Naive thymus-derived CD8-positive, alpha-beta T cell (primary cell): ENCODE measurements at regions not wholly inside any gene's neighbourhood (a gene's known extent, or its start where the extent isn't known, plus 50 kb on each side); places are given as distances from the start of the nearest gene placed in this dataset.

ENCODE experiments used
- ATAC-seq, 2 donors: fragments of 150-1000 bp; cut with Tn5 transposase in 1 of 2; sonication (Bioruptor Pico), chemical (Tn5 transposase) in 1 of 2; 1 replicate in 1 of 2; 2 replicates in 1 of 2; pipeline ENCODE4 v1.10.0; 2021; ENCODE audit warnings: mild to moderate bottlenecking in 2 of 2, moderate library complexity in 2 of 2
- POLR2A ChIA-PET: fragments of 350-600 bp; sonication (Branson Sonifier 250); formaldehyde crosslinking; loops from one replicate; lab custom pipeline; 2021; ENCODE audit warnings: antibody characterized with exemption; lab: Charles Lee
- DNase-seq, 10 donors: peaks; one replicate each; pipeline versions ENCODE4 v3.0.0 to v3.0.0-alpha.2; 2020 to 2022
- H3K27ac Mint-ChIP-seq, 10 donors: one replicate each; pipeline ENCODE4 v1.8.0; 2020 to 2022; ENCODE audit warnings: mild to moderate bottlenecking in 10 of 10, mixed read lengths in 10 of 10, moderate library complexity in 4 of 10, inconsistent platforms in 1 of 10
- H3K27me3 Mint-ChIP-seq, 5 donors: one replicate each; pipeline ENCODE4 v1.8.0; 2021 to 2022; ENCODE audit warnings: mixed read lengths in 5 of 5
- H3K36me3 Mint-ChIP-seq, 3 donors: one replicate each; pipeline ENCODE4 v1.8.0; 2020 to 2022; ENCODE audit warnings: mixed read lengths in 3 of 3, mild to moderate bottlenecking in 2 of 3, inconsistent platforms in 1 of 3
- H3K4me1 Mint-ChIP-seq, 4 donors: one replicate each; pipeline ENCODE4 v1.8.0; 2021 to 2022; ENCODE audit warnings: mixed read lengths in 4 of 4
- H3K4me3 Mint-ChIP-seq, 10 donors: one replicate each; pipeline ENCODE4 v1.8.0; 2020 to 2022; ENCODE audit warnings: mild to moderate bottlenecking in 10 of 10, mixed read lengths in 10 of 10, moderate library complexity in 6 of 10, inconsistent platforms in 1 of 10
- H3K9me3 Mint-ChIP-seq, 9 donors: one replicate each; pipeline ENCODE4 v1.8.0; 2020 to 2022; ENCODE audit warnings: mixed read lengths in 9 of 9, mild to moderate bottlenecking in 3 of 9, inconsistent platforms in 1 of 9, moderate library complexity in 1 of 9

GRCh38 chr12:107355612-107356011 is 262.3 kb upstream of the CRY1 start:
- Mint-ChIP-seq H3K27me3 (no peaks in the 10 kb centered on the region), H3K36me3 (peaks cover 0 to 3% (median 2%) of the 10 kb centered on the region in 3 donors), H3K4me1 (peaks cover 48 to 77% (median 66%) of the 10 kb centered on the region in 4 donors), H3K4me3 (peak overlapping the region in 1 of 10 donors; percentile 43), H3K27ac (peak overlapping the region in 3 of 10 donors; percentile 4 to 49 (median 37)), H3K9me3 (no peaks in the 10 kb centered on the region)
- ATAC-seq = no peak
- DNase-seq = no peak
- POLR2A ChIA-PET = interaction anchor here (1.3 to 3.4 kb wide), 3 partner anchors 17 to 35 kb away, joined by 4 to 16 read pairs (median 6); no protein-coding TSS in a partner anchor

- H3K36me3 Mint-ChIP-seq = peaks cover 0 to 3% (median 2%) of the 10 kb centered on the region in 3 donors
- H3K27ac Mint-ChIP-seq = peak overlapping the region in 2 of 10 donors; percentile 6 to 14
- H3K4me1 Mint-ChIP-seq = peaks cover 48 to 79% (median 64%) of the 10 kb centered on the region in 4 donors
- ATAC-seq (no peak), DNase-seq (no peak)
- no peak overlapping the region for H3K4me3 Mint-ChIP-seq
- H3K9me3 Mint-ChIP-seq = no peaks in the 10 kb centered on the region
- H3K27me3 Mint-ChIP-seq = no peaks in the 10 kb centered on the region
- POLR2A ChIA-PET = interaction anchor here (0.9 to 3.4 kb wide), 4 partner anchors 8 to 36 kb away, joined by 3 to 16 read pairs (median 4); no protein-coding TSS in a partner anchor
Measured at GRCh38 chr12:107356266-107356936, 263.1 kb upstream of the CRY1 start.

- Mint-ChIP-seq H3K9me3 (no peaks in the 10 kb centered on the region), H3K27me3 (no peaks in the 10 kb centered on the region), H3K4me1 (peaks cover 49 to 79% (median 64%) of the 10 kb centered on the region in 4 donors), H3K27ac (peak overlapping the region in 1 of 10 donors; percentile 14), H3K36me3 (peaks cover 0 to 3% (median 2%) of the 10 kb centered on the region in 3 donors), H3K4me3 (no peak overlapping the region)
- POLR2A ChIA-PET = interaction anchor here (0.9 to 3.4 kb wide), 3 partner anchors 8 to 36 kb away, joined by 3 to 16 read pairs (median 4); no protein-coding TSS in a partner anchor
- ATAC-seq (no peak), DNase-seq (no peak)
Measured at GRCh38 chr12:107356937-107357295, 263.6 kb upstream of the CRY1 start.

- POLR2A ChIA-PET = no interaction called here
- Mint-ChIP-seq H3K27me3 (no peaks in the 10 kb centered on the region), H3K4me1 (peaks cover 34 to 71% (median 48%) of the 10 kb centered on the region in 4 donors), H3K27ac (peak overlapping the region in 1 of 10 donors; percentile 70), H3K36me3 (peaks cover 0 to 3% (median 2%) of the 10 kb centered on the region in 3 donors), H3K4me3 (no peak overlapping the region), H3K9me3 (no peaks in the 10 kb centered on the region)
- DNase-seq (no peak), ATAC-seq (no peak)
Measured at GRCh38 chr12:107359382-107359781, 266.0 kb upstream of the CRY1 start.

- DNase-seq (no peak), ATAC-seq (no peak)
- H3K9me3 Mint-ChIP-seq = no peaks in the 10 kb centered on the region
- POLR2A ChIA-PET = interaction anchor here (0.6 to 0.7 kb wide), 2 partner anchors 10 to 17 kb away, joined by 3 read pairs; no protein-coding TSS in a partner anchor
- no peak overlapping the region for H3K4me3 Mint-ChIP-seq
- H3K27ac Mint-ChIP-seq = no peak overlapping the region
- no peaks in the 10 kb centered on the region for H3K27me3 Mint-ChIP-seq
- peaks cover 0 to 3% (median 2%) of the 10 kb centered on the region in 3 donors for H3K36me3 Mint-ChIP-seq
- peaks cover 30 to 64% (median 43%) of the 10 kb centered on the region in 4 donors for H3K4me1 Mint-ChIP-seq
Measured at GRCh38 chr12:107360033-107360432, 266.7 kb upstream of the CRY1 start.

- DNase-seq = no peak
- H3K36me3 Mint-ChIP-seq = peaks cover 0 to 3% (median 2%) of the 10 kb centered on the region in 3 donors
- no peak overlapping the region for H3K27ac Mint-ChIP-seq
- H3K4me1 Mint-ChIP-seq = peaks cover 26 to 60% (median 39%) of the 10 kb centered on the region in 4 donors
- no peaks in the 10 kb centered on the region for H3K27me3 Mint-ChIP-seq
- POLR2A ChIA-PET = interaction anchor here (0.6 to 0.7 kb wide), 2 partner anchors 10 to 18 kb away, joined by 3 read pairs; no protein-coding TSS in a partner anchor
- no peak for ATAC-seq
- H3K9me3 Mint-ChIP-seq = no peaks in the 10 kb centered on the region
- no peak overlapping the region for H3K4me3 Mint-ChIP-seq
Measured at GRCh38 chr12:107360482-107360881, 267.1 kb upstream of the CRY1 start.

- POLR2A ChIA-PET = interaction anchor here (0.7 to 1.3 kb wide), 2 partner anchors 8 to 41 kb away, joined by 3 read pairs; no protein-coding TSS in a partner anchor
- ATAC-seq (no peak), DNase-seq (no peak)
- Mint-ChIP-seq H3K4me1 (peaks cover 23 to 60% (median 36%) of the 10 kb centered on the region in 4 donors), H3K27ac (peak overlapping the region in 2 of 10 donors; percentile 16 to 43), H3K27me3 (no peaks in the 10 kb centered on the region), H3K4me3 (no peak overlapping the region), H3K9me3 (no peaks in the 10 kb centered on the region), H3K36me3 (peaks cover 0 to 3% (median 2%) of the 10 kb centered on the region in 3 donors)
Measured at GRCh38 chr12:107361970-107362369, 268.6 kb upstream of the CRY1 start.

- Mint-ChIP-seq H3K4me1 (peaks cover 23 to 62% (median 37%) of the 10 kb centered on the region in 4 donors), H3K36me3 (peaks cover 0 to 1% (median 0%) of the 10 kb centered on the region in 3 donors), H3K9me3 (no peaks in the 10 kb centered on the region), H3K27me3 (no peaks in the 10 kb centered on the region), H3K27ac (no peak overlapping the region), H3K4me3 (no peak overlapping the region)
- POLR2A ChIA-PET = interaction anchor here (1.7 kb wide), 1 partner anchor 42 kb away, joined by 4 read pairs; no protein-coding TSS in a partner anchor
- ATAC-seq (no peak), DNase-seq (no peak)
Measured at GRCh38 chr12:107362960-107363359, 269.6 kb upstream of the CRY1 start.

- H3K9me3 Mint-ChIP-seq = no peaks in the 10 kb centered on the region
- H3K4me1 Mint-ChIP-seq = peaks cover 21 to 65% (median 47%) of the 10 kb centered on the region in 4 donors
- DNase-seq = no peak
- H3K36me3 Mint-ChIP-seq = no peaks in the 10 kb centered on the region
- no peaks in the 10 kb centered on the region for H3K27me3 Mint-ChIP-seq
- POLR2A ChIA-PET = interaction anchor here (1.3 kb wide), 1 partner anchor 8 kb away, joined by 3 read pairs; no protein-coding TSS in a partner anchor
- peak overlapping the region in 2 of 10 donors; percentile 37 to 60 for H3K27ac Mint-ChIP-seq
- ATAC-seq = no peak
- H3K4me3 Mint-ChIP-seq = no peak overlapping the region
Measured at GRCh38 chr12:107364875-107365518, 271.6 kb upstream of the CRY1 start.

- POLR2A ChIA-PET = no interaction called here
- Mint-ChIP-seq H3K9me3 (no peaks in the 10 kb centered on the region), H3K36me3 (no peaks in the 10 kb centered on the region), H3K4me3 (no peak overlapping the region), H3K27ac (peak overlapping the region in 7 of 10 donors; percentile 7 to 61 (median 39)), H3K27me3 (no peaks in the 10 kb centered on the region), H3K4me1 (peaks cover 22 to 69% (median 53%) of the 10 kb centered on the region in 4 donors)
- no peak for DNase-seq
- no peak for ATAC-seq
Measured at GRCh38 chr12:107365703-107366102, 272.4 kb upstream of the CRY1 start.

GRCh38 chr12:107366322-107366721 is 273.0 kb upstream of the CRY1 start:
- Mint-ChIP-seq H3K27ac (peak overlapping the region in 5 of 10 donors; percentile 0 to 68 (median 31)), H3K36me3 (no peaks in the 10 kb centered on the region)

GRCh38 chr12:107368586-107368985 is 275.2 kb upstream of the CRY1 start:
- ATAC-seq (no peak), DNase-seq (peak in 1 of 10 donors; percentile 30)
- Mint-ChIP-seq H3K27me3 (no peaks in the 10 kb centered on the region), H3K4me1 (peaks cover 36 to 77% (median 72%) of the 10 kb centered on the region in 4 donors), H3K4me3 (peak overlapping the region; percentile 49 to 82 (median 76)), H3K27ac (peak overlapping the region; percentile 78 to 97 (median 90)), H3K36me3 (no peaks in the 10 kb centered on the region), H3K9me3 (no peaks in the 10 kb centered on the region)
- POLR2A ChIA-PET = interaction anchor here (0.7 to 6.6 kb wide), 3 partner anchors 25 to 48 kb away, joined by 3 to 140 read pairs (median 4); a partner anchor contains a TSS

More at GRCh38 chr12:107366322-107366721, 273.0 kb upstream of the CRY1 start:
- H3K4me3 Mint-ChIP-seq = no peak overlapping the region
- ATAC-seq (no peak), DNase-seq (no peak)
- H3K9me3 Mint-ChIP-seq = no peaks in the 10 kb centered on the region
- POLR2A ChIA-PET = no interaction called here
- H3K4me1 Mint-ChIP-seq = peaks cover 25 to 71% (median 58%) of the 10 kb centered on the region in 4 donors
- no peaks in the 10 kb centered on the region for H3K27me3 Mint-ChIP-seq
